Activated T-cell treated with anti-CD3 and anti-CD28 coated beads, Interleukin-2, amount 50 U/mL, for 4 hours (primary cell): ENCODE measurements at regions not wholly inside any gene's neighbourhood (a gene's known extent, or its start where the extent isn't known, plus 50 kb on each side); places are given as distances from the start of the nearest gene placed in this dataset.

Experiments
- ATAC-seq, 2 donors: fragments of 200-7000 bp; cut with Tn5 transposase; one replicate each; pipeline ENCODE4 v1.10.0; 2021
- DNase-seq: peaks from one replicate; pipeline ENCODE4 v3.0.0-alpha.2; 2020
- H3K27me3 Mint-ChIP-seq: one replicate; pipeline ENCODE4 v1.8.0; 2021; ENCODE audit warnings: low read depth, mixed read lengths
- H3K36me3 Mint-ChIP-seq: one replicate; pipeline ENCODE4 v1.8.0; 2022; ENCODE audit warnings: mixed read lengths; ENCODE audit not compliant: insufficient read depth
- H3K4me1 Mint-ChIP-seq: one replicate; pipeline ENCODE4 v1.8.0; 2021; ENCODE audit warnings: low read depth, mixed read lengths
- H3K4me3 Mint-ChIP-seq: one replicate; pipeline ENCODE4 v1.8.0; 2021; ENCODE audit warnings: mild to moderate bottlenecking, moderate library complexity, mixed read lengths
- H3K9me3 Mint-ChIP-seq: one replicate; pipeline ENCODE4 v1.8.0; 2021; ENCODE audit warnings: mixed read lengths

- Mint-ChIP-seq H3K9me3 (peaks cover 7% of the 10 kb centered on the region), H3K4me3 (no peak overlapping the region), H3K4me1 (no peaks in the 10 kb centered on the region), H3K36me3 (no peaks in the 10 kb centered on the region), H3K27me3 (no peaks in the 10 kb centered on the region)
- DNase-seq (no peak), ATAC-seq (no peak)
Measured at GRCh38 chr6:9523462-9523861, 891.4 kb downstream of the TFAP2A start.

- H3K4me1 Mint-ChIP-seq = no peaks in the 10 kb centered on the region
- no peak overlapping the region for H3K4me3 Mint-ChIP-seq
- no peak for DNase-seq
- no peaks in the 10 kb centered on the region for H3K36me3 Mint-ChIP-seq
- no peak for ATAC-seq
- H3K9me3 Mint-ChIP-seq = peaks cover 5% of the 10 kb centered on the region
- no peaks in the 10 kb centered on the region for H3K27me3 Mint-ChIP-seq
Measured at GRCh38 chr6:9522101-9522500, 892.8 kb downstream of the TFAP2A start.

DNA sequence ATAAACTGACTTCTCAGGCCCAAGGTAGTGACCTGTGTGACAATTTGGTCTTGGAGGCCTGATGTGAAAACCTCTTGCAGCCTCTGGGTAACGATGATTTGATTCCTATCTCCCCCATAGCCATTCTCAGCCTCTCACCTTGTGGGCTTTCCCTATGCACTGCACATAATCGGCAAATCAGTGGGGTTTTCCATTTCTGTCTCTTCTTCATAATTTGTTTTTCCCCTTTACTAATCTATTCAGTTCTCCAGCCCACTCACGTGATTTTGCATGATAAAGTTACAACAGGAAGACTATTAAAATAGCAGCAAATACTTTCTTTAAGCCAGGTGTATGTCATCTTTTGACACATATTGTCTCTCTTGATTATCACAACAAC lies 893.7 kb downstream of the TFAP2A start:
- no peaks in the 10 kb centered on the region for H3K4me1 Mint-ChIP-seq
- no peaks in the 10 kb centered on the region for H3K36me3 Mint-ChIP-seq
- peaks cover 5% of the 10 kb centered on the region for H3K9me3 Mint-ChIP-seq
- H3K27me3 Mint-ChIP-seq = no peaks in the 10 kb centered on the region
- no peak overlapping the region for H3K4me3 Mint-ChIP-seq
- peak in 1 of 2 donors; percentile 30 for ATAC-seq
- no peak for DNase-seq

GRCh38 chr6:9520417-9521151 lies 894.3 kb downstream of the TFAP2A start:
- no peaks in the 10 kb centered on the region for H3K36me3 Mint-ChIP-seq
- DNase-seq (no peak), ATAC-seq (peak; percentile 10 to 25)
- no peak overlapping the region for H3K4me3 Mint-ChIP-seq
- H3K4me1 Mint-ChIP-seq = no peaks in the 10 kb centered on the region
- H3K27me3 Mint-ChIP-seq = no peaks in the 10 kb centered on the region
- peaks cover 5% of the 10 kb centered on the region for H3K9me3 Mint-ChIP-seq

GRCh38 chr6:9518431-9518830 lies 896.4 kb downstream of the TFAP2A start:
- DNase-seq (no peak), ATAC-seq (no peak)
- no peaks in the 10 kb centered on the region for H3K36me3 Mint-ChIP-seq
- peaks cover 5% of the 10 kb centered on the region for H3K9me3 Mint-ChIP-seq
- no peaks in the 10 kb centered on the region for H3K4me1 Mint-ChIP-seq
- no peaks in the 10 kb centered on the region for H3K27me3 Mint-ChIP-seq
- no peak overlapping the region for H3K4me3 Mint-ChIP-seq

- ATAC-seq (no peak), DNase-seq (no peak)
- H3K4me3 Mint-ChIP-seq = no peak overlapping the region
- H3K9me3 Mint-ChIP-seq = no peaks in the 10 kb centered on the region
- no peaks in the 10 kb centered on the region for H3K4me1 Mint-ChIP-seq
- no peaks in the 10 kb centered on the region for H3K36me3 Mint-ChIP-seq
- no peaks in the 10 kb centered on the region for H3K27me3 Mint-ChIP-seq
Measured at GRCh38 chr6:9517806-9518205, 897.1 kb downstream of the TFAP2A start.

DNA sequence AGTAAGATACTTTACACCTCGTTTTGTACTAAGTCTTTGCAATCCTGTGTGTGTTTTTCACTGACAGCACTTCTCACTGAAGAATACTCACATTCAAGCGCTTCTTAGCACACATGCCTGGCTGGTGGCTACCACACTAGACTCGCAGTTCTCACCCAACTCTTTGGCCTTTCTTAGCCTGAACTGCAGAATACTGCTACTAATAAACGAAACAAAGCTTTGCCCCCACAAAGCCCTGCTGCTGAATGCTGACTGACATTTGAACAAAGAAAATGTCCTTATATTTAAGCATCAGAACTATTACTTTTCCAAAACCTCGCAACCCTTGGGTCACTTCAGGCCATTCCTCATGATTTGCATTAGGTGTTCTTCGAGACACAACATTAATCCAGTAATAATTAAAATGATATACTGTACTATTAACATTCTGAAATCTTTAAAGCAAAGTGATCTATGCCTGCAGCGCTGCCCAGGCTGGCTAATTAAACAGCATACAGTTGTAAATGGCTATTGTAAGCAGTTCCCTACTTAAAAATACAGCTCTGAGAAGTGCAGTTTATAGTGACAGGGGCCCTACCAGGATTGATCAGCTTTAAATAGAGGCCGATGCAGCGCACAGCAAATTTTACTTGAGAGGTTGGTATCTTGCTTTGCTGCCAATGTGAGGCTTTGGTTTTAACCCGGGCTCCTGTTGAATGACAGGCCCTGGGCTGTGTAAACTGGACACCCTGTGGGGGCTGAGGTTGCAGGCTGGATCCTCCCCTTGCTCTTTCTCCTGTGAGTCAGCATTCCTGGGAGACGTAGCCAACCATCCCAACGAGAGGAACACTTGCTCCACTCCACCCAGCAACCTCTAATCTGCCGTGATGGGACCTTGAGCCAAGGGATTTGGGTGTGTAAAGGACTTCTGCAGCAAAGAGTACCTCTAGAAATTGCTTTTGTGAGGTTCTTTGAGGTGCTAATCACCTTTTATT lies 899.0 kb downstream of the TFAP2A start:
- no peak for DNase-seq
- H3K4me1 Mint-ChIP-seq = no peaks in the 10 kb centered on the region
- H3K9me3 Mint-ChIP-seq = no peaks in the 10 kb centered on the region
- H3K27me3 Mint-ChIP-seq = no peaks in the 10 kb centered on the region
- H3K36me3 Mint-ChIP-seq = no peaks in the 10 kb centered on the region
- H3K4me3 Mint-ChIP-seq = no peak overlapping the region
- ATAC-seq = no peak

- no peaks in the 10 kb centered on the region for H3K4me1 Mint-ChIP-seq
- ATAC-seq (no peak), DNase-seq (no peak)
- H3K36me3 Mint-ChIP-seq = no peaks in the 10 kb centered on the region
- no peak overlapping the region for H3K4me3 Mint-ChIP-seq
- H3K9me3 Mint-ChIP-seq = no peaks in the 10 kb centered on the region
- H3K27me3 Mint-ChIP-seq = no peaks in the 10 kb centered on the region
Measured at GRCh38 chr6:9514146-9514545, 900.7 kb downstream of the TFAP2A start.

DNA sequence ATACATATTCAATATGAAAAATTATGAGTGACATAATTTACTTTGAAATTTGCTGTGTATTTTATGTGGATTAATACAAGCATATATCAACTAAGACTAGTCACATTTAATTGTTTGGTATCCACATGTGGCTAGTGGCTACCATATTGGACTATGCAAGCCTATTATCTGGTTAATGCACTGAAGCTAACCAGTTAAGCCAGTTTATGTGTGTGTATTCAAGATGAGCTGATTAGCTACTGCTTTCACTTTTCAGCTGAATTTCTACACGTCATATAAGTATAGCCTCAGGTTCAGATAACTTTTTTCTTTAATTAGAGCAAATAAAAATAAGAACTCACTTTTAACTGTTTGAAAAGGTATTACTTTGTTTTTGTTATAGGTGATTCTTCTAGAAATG lies 903.7 kb downstream of the TFAP2A start:
- no peaks in the 10 kb centered on the region for H3K36me3 Mint-ChIP-seq
- H3K9me3 Mint-ChIP-seq = peaks cover 9% of the 10 kb centered on the region
- H3K27me3 Mint-ChIP-seq = no peaks in the 10 kb centered on the region
- no peaks in the 10 kb centered on the region for H3K4me1 Mint-ChIP-seq
- no peak for ATAC-seq
- no peak for DNase-seq
- no peak overlapping the region for H3K4me3 Mint-ChIP-seq

GRCh38 chr6:9507136-9507895 lies 907.6 kb downstream of the TFAP2A start:
- H3K4me3 Mint-ChIP-seq = no peak overlapping the region
- DNase-seq (no peak), ATAC-seq (no peak)
- no peaks in the 10 kb centered on the region for H3K4me1 Mint-ChIP-seq
- H3K36me3 Mint-ChIP-seq = no peaks in the 10 kb centered on the region
- H3K27me3 Mint-ChIP-seq = no peaks in the 10 kb centered on the region
- peaks cover 12% of the 10 kb centered on the region for H3K9me3 Mint-ChIP-seq

DNA sequence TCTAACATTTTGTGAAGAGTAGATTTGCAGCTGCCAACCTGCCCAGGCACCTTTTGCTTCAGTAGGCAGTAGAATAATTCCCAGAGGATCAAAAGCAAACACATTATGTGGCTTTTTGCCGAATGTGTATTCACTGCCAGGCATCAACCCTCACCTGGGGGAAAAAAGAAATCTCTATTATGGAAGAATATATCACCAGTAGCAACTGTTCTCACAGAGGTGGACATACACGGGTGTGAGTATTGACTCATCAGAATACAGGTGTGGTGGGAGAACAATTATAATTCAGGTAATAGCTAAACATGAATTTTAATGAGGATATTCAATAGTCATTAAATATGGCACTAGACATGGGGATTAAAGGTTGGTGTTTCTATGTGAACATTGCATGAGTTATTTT lies 910.7 kb downstream of the TFAP2A start:
- no peaks in the 10 kb centered on the region for H3K27me3 Mint-ChIP-seq
- no peaks in the 10 kb centered on the region for H3K36me3 Mint-ChIP-seq
- no peak for DNase-seq
- H3K4me3 Mint-ChIP-seq = no peak overlapping the region
- ATAC-seq = no peak
- no peaks in the 10 kb centered on the region for H3K4me1 Mint-ChIP-seq
- peaks cover 12% of the 10 kb centered on the region for H3K9me3 Mint-ChIP-seq

DNA sequence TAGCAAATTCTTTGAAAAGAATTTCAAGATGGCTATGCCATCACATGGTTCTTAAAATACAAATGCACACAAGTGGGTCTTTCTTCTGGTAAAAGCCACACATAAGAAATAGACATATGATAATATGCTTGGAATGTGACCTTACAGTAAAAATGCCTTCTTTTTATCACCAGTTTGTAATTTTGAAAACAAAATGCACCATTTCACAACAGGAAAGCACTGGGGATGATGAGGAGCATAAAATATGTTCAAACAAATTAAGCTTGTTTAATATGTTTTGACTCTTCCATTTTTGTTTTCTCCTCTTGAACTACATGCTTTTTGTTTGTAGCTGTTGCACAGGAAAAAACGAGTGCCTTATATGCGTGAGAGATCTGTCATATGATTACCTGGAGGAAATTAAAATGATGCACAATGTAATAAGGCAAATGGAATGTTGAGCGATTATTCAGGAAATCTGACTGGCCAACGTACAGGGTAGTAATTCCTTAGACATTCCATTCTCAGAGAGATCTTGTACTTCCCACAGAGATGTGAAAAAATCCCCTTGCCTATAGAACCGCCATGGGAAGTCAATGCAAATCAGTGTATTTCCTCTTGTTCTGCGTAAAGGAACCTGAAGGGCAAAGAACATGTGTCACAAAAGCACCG lies 911.6 kb downstream of the TFAP2A start:
- no peak for DNase-seq
- no peaks in the 10 kb centered on the region for H3K36me3 Mint-ChIP-seq
- H3K27me3 Mint-ChIP-seq = no peaks in the 10 kb centered on the region
- H3K4me3 Mint-ChIP-seq = no peak overlapping the region
- peaks cover 12% of the 10 kb centered on the region for H3K9me3 Mint-ChIP-seq
- no peaks in the 10 kb centered on the region for H3K4me1 Mint-ChIP-seq
- ATAC-seq = no peak

DNA sequence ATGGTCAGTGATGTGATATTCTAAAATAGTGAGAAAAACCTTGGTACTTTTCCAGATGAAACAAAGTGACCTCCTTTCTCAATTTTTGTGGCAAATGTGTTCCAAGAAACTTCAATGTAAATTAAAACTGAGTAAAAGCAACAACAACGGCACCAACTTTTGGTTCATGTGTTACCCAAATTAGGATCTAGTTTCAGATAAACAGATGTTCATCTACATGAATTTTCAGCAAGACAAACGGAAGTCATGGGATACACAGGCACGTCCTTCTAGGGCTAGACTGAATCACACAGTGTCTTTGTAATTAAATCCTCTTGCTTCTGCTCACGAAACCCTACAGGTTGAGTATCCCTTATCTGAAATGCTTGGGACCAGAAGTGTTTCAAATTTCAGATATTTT lies 915.2 kb downstream of the TFAP2A start:
- Mint-ChIP-seq H3K27me3 (no peaks in the 10 kb centered on the region), H3K9me3 (peaks cover 4% of the 10 kb centered on the region), H3K36me3 (no peaks in the 10 kb centered on the region)

DNA sequence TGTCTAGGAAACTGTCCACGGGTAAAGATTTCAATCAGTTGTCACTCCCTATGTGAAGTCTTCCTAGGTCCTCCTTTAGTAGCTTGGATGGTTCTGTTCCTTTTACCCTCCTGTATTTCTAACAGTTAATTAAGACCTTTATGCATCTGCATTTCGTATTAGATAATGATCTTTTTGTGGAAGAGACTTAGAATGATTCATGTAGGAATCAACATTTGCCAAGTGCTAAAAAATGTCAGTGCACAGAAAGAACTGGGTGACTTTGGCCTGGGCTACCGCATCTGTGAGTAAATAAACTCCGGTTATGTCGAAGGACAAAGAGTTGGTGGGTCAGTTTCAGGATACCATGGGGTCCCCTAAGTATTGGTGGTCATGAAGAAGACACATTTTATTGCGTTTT lies 918.0 kb downstream of the TFAP2A start:
- peaks cover 5% of the 10 kb centered on the region for H3K9me3 Mint-ChIP-seq
- no peaks in the 10 kb centered on the region for H3K27me3 Mint-ChIP-seq
- H3K36me3 Mint-ChIP-seq = no peaks in the 10 kb centered on the region
- ATAC-seq (no peak), DNase-seq (no peak)
- H3K4me1 Mint-ChIP-seq = no peaks in the 10 kb centered on the region
- H3K4me3 Mint-ChIP-seq = no peak overlapping the region

More for the DNA sequence above, 915.2 kb downstream of the TFAP2A start:
- ATAC-seq (no peak), DNase-seq (no peak)
- no peaks in the 10 kb centered on the region for H3K4me1 Mint-ChIP-seq
- H3K4me3 Mint-ChIP-seq = no peak overlapping the region
